HG03135 (cell line): ENCODE measurements at regions not wholly inside any gene's neighbourhood (a gene's known extent, or its start where the extent isn't known, plus 50 kb on each side); places are given as distances from the start of the nearest gene placed in this dataset.

Experiments
- ATAC-seq: cut with Tn5 transposase; IDR thresholded peaks from one replicate; pipeline ENCODE4 v1.9.1; 2021; ENCODE audit warnings: mild to moderate bottlenecking, moderate library complexity; ENCODE audit not compliant: unreplicated experiment

DNA sequence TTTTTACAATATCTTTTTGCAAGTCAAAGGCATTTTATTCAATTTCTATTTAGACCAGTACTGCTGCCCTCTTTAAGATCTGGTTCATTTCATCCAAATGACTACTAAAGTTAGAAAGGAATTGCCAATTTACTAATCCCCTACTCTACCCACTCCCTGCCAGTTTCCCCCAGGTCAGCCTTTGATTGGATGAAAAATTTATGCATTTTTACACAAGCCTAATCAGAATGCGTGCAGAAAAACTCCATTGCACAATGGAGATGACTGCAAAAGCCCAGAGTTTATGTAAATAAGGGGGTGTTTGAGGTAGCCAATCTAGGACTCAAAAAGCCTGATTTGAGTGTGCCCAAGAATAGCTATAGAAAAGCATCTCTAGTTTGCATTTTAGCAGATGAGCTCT is 310.6 kb downstream of the PABPC4L start:
- no peak for ATAC-seq

GRCh38 chr4:133887723-133888122 is 313.9 kb downstream of the PABPC4L start:
- no peak for ATAC-seq

DNA sequence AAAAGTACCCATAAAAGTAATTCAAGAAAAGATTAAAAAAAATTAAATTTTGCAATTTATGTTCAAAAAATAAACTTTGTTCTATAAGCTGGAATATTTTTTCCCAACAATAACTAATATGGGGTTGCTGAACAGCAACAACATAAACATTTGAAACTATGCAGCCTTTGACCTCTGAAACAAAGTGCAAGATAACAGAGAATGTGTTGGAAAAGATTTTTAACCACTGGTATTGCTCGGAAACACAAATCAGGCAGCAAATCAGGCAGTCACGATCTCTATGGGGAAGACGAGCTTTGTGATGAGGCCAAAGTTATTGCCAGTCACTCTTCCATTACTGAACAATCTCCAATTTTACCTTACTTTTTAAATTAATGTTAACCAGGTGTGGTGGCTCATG is 332.1 kb downstream of the PABPC4L start:
- no peak for ATAC-seq

DNA sequence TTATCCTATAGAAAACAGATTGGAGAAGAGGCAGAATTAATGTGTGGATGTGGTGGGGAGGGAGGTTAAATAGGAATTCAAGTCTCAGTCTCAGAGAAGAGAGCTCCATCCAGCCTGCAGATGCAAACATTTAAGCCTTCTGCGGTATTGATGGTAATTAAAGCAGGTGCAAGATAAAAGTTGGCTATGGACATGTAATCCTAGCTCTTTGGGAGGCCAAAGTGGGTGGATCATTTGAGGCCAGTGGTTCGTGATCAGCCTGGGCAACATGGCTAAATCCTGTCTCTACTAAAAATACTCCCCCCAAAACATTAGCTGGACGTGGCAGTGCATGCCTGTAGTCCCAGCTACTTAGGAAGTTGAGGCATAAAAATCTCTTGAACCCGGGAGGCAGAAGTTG is 332.7 kb downstream of the PABPC4L start:
- ATAC-seq: no peak

DNA sequence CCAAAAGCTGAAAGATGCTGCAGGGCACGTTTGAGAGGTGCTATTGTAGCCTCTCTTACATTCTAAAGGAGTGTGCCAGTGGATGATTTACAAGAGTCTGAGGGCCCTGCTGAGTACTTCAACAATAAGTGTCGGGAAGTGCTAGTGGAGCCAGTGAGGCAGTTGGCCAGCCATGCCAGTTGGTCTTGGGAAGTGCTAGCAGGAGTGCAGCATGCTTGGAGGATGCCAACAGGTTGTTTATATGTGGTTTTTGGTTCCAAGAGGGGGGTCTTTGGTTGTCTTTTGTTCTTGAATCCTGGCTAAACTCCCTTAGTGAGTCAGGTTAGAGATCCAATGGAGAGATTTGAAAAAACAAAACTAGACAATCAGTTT is 335.3 kb downstream of the PABPC4L start:
- ATAC-seq: no peak

DNA sequence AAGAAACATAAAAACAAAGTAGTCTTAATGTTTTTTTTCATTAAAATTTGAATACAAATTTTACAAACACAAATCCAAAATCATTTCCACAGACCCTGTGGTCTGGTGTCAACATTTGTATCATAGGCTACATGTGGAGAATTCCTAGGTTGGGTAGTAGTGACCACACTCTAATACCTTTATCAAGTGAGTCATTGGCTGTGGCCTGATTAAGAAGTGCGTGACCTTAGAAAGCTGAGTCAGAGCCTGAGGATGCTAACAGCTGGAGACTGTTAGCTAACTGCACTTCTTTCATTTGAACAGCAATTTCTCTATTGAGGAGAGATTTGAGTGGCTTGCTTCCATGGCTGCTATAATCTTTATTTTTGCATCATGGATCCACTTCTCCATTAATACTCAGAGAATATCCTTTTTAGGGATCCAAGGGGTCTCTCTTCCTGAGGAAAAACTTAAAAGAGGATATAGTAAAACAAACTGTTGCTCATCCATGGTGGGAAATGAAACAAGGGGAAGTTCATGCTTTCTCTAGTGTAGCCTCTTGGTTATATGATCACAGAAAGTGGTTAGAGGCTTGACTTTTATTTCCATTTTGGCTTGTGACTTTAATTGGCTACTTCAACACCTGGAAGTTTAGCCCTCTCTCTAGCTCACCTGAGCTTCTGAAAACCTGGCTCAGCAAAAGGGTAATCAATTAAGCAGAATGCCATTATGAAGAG is 335.8 kb downstream of the PABPC4L start:
- no peak for ATAC-seq

DNA sequence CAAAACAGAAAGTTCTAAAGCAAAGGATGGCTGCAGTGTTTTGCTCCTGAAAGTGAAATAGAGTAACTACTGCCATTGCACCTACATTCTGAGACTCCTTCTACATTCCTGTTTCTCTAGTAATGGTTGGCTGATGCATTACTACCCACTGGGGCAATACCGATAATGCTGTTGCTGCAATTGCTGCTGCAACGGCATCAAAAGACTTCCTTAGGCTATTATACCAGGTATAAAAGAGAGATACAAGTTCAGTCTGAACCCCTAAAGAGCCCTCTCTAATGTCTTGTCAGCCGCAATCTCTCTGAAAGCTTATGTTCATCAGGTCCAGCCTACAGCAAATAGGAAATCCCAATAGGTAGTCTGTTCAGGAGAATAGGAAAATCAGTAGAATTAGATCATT is 338.4 kb downstream of the PABPC4L start:
- ATAC-seq: no peak

DNA sequence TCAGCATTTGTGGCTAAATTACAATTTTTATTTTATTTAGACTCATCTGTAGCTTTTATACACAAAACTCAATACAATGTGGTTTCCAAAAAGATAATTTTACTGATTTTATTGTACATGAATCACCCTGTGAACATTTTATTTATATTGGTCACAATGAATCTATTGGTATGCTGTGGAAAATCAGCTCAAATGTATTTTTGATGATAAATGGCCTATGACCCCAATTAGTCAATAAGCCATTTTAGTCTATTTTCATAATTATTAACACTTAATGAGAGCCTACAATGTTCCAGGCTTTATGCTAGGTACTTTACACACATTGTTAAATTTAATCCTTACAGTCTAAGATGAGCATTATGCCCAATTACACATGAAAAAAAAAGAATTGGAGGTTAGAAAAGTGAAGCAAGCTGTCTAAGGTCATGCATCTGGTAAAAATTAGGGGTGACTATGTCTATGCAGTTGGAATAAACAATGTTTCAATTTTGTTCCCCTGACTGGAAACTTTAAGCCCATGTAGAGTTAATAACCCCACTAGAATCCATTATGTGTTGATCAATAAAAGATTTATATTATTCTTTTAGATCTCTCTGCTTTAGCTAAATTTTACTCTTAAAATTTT is 344.7 kb downstream of the PABPC4L start:
- no peak for ATAC-seq

DNA sequence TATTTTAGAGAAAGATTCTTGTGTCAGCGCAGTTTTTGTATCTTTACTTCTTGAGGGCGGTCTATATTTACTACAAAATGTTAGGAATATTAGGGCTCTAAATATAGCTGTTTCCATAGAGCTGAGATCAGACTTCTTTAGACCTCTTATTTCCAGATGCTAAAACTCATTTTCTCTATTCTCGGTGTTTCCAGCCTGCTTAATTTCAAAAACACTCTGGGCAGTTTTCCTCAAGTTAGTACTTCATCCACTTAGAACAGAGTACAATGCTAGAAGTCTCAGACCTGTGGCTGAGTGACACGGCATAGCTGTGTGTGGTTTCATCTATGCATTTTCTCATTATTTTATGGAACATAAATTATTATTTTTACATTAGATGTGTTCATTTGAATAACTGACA is 346.6 kb downstream of the PABPC4L start:
- no peak for ATAC-seq

DNA sequence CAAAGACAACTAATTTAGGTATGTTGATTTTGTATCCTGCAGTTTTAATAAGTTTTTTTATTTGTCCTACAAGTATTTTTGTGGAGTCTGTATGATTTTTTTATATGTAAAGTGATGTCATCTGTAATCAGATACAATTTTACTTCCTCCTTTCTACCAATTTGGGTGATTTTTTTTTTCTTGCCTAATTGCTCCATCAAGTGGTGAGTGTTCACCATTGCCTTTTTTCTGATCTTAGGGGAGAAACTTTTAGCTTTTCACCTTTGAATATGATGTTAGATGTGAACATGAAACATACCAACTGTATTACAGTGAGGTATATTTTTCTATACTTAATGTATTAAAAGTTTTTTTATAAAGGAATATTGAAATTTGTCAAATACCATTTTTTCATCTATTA is 362.3 kb downstream of the PABPC4L start:
- no peak for ATAC-seq

- ATAC-seq: no peak
Measured at GRCh38 chr4:133823177-133823576, 378.4 kb downstream of the PABPC4L start.

DNA sequence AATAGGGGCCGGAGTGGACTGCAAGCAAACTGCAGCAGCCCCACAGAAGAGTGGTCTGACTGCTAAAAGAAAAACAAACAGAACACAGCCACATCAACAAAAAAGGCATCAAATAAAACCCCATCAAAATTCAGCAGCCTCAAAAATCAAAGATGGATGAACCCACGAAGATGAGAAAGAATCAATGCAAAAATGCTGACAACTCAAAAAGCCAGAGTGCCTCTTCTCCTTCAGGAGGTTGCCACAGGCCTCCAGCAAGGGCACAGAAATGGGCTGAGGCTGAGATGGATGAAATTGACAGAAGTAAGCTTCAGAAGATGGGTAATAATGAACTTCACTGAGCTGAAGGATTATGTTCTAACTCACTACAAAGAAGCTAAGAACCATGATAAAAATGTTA is 388.6 kb downstream of the PABPC4L start:
- no peak for ATAC-seq

GRCh38 chr4:133812236-133812635 is 389.4 kb downstream of the PABPC4L start:
- no peak for ATAC-seq

DNA sequence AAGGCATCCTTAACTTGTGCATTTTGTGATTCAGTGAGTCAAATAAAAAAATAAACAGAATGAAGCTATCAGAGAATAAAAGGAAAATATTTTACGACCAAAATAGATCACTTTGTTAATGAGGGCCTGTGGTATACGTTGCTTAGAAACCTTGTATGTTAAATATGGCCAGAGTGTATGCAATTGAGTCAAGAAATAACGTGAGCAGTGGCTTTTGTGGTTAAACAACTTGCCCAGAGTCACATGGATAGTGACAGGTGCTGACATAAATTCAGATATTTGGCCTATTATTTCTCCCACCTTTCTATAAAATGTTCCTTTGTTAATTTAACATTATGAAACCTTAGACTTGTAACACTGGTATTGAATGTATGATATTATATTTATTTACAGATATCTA is 393.4 kb downstream of the PABPC4L start:
- ATAC-seq: no peak

DNA sequence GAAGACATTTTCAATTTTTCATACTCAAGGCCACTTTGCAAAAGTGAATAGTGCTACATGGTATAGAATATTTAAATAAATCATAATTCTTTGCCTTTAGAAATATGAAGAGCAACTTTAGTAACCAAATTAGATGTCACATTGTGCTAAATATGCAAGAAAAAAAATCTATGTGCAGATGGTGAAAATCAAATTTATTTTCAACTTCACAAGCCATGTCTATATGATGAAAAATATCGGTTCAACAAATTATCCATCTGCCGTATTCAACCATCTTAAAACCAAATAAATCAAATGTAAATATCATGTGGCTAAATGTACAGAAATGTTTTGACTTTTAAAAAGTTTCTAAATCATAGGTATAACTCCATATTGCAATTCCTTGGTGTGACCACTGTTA is 398.2 kb downstream of the PABPC4L start:
- ATAC-seq: no peak

DNA sequence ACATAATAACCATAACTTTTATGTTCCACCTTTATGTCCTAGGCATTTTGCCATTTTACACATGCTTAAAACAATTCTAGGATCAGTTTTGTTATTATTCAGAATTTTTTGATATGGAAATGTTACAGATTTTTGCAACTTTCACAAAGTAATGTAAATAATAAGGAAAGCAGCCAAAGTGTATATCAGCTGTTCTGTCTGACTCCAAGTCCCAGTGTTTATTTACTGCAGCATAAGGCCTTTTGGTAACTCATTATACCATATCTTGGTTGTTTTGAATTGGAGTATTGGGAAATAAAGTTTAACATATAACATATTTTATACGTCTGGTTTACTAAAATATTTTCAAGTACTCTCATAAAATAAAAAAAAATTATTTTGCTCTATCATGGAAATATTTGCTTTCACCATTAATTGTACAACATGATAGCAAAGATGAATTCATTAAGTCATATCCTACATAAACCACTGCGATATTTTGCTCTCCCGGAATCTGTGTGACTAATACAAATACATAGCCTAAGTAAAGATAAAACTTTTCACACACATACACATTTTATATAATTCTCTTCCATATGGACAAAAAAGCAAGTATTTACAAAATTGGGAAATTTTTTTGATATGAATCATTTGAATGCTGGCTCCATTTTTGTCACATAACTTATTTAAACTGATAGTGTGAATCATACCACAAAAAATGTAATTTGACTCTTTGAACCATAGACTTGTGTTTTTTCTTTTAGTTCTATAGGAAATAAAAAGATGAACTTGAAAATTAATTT is 399.0 kb downstream of the PABPC4L start:
- no peak for ATAC-seq

DNA sequence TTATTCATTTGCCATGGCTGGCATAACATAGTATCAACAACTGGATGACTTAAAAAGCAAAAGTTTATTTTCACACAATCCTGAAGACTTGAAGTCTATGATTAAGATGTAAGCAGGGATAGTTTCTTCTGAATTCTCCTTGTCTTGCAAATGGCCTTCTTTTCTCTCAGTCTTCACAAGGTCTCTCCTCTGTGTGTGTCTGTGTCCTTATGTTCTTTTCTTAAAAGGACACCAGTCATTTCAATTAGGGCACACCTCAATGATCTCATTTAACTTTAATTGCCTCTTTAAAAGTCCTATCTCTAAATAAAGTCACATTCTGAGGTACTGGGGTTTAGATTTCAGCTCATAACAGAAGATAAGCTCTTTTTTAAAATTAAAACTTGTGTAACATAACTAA is 399.7 kb downstream of the PABPC4L start:
- ATAC-seq: no peak

DNA sequence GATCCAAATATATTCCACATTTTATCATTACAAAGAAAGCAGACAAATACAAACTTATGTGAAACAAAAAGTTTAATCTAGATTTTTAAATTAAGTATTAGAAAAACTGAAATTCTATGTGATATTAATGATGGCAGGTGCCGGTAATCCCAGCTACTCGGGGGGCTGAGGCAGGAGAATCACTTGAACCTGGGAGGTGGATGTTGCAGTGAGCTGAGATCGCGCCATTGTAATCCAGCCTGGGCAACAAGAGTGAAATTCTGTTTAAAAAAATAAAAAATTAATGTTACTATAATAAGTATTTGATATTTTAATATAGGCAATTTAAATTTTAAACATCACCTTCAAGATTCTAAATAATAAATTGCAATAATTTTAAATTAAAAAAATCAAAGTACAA is 400.6 kb downstream of the PABPC4L start:
- ATAC-seq: no peak

DNA sequence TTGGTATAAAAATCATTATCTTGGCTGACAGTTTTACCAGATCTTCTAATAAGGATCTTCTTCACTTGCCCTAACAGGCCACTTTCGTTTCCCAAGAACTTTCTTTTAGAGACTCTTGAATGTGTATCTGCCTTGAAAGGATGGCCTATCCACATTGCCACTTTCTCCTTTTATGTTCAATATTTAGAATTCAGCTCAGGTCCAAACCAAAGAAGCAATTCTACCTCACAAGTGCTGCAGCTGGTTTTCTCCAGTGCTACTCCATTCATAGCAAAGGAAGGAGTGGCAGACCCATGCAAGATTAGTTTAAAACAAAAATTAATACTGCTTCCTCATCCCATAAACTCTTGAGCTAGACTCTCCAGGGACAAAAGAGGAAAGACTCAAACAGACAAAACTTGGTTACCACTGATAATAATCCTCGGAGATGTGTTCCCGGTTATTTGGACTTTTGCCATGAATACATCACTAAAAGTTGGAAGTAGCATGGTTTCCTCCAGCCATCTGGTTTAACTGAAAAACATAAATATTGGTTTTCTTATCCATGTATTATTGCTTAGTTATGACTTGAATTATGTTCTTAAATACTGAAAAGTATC is 401.8 kb downstream of the PABPC4L start:
- ATAC-seq: no peak

- no peak for ATAC-seq
Measured at GRCh38 chr4:133777661-133778060, 423.9 kb downstream of the PABPC4L start.

- no peak for ATAC-seq
Measured at GRCh38 chr4:133776961-133777360, 424.6 kb downstream of the PABPC4L start.

GRCh38 chr4:133776503-133776902 is 425.1 kb downstream of the PABPC4L start:
- no peak for ATAC-seq
